OCI-M1 (cell line): ENCODE measurements at regions not wholly inside any gene's neighbourhood (a gene's known extent, or its start where the extent isn't known, plus 50 kb on each side); places are given as distances from the start of the nearest gene placed in this dataset.

Experiments used
- DNase-seq: peaks from one replicate; lab custom pipeline; 2025; lab: John Stamatoyannopoulos, UW

DNA sequence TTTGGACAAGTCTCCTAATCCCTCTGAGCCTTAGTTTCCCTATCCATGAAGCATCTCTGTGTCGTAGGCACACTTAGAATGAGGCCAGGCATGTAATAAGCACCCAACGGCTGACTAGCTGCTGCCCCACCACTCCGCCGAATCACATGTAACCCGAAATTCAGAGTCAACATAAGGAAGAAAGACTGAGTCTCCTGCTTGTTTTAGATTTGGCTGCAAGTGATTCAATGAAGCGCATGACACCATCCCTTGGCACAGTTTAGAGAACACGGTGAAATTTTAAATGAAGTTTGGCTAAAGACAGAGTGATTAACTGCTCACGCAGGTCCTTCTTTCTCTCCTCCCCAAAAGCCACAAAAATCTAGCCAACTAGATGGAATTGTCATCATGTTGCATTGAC is 279.2 kb downstream of the TLE3 start:
- no peak for DNase-seq

DNA sequence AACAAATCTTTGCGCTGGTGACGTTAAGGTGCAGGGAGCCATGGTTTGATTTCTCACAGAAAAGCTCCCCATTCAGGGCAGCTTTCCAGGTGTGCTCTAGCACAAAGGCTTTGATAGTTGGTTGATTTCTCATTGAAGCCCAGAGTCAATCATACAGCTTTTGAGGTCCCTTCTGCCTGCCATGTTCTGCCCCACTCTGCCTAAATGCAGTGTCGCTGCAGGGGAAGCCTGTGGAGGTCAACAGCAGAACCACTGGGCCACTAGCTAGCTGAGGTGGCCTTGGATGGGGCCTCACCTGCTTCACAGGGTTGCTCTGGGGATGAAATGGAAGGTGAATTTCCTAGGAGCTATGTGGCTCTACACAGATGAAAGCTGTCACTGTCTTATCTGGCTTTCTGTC is 278.3 kb downstream of the TLE3 start:
- no peak for DNase-seq

DNA sequence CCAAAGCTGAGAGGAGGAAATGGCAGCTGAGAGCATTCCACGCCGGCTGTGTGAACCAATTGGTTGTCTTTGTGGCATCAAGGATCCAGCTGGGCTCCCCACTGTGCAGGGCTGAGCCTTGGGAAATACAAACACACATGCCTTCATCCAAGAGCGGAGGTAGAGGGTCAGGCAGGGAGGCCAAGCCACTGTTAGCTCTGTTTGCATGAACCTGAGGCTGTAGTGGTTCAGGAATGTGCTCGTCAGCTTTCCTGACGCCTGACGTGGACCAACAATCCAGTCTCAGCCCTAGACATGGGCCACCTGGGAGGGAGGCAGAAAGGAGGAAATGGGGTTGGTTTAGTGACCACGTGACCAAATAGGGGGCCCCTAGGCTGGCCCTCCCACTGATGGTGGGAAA is 276.9 kb downstream of the TLE3 start:
- DNase-seq = no peak

DNA sequence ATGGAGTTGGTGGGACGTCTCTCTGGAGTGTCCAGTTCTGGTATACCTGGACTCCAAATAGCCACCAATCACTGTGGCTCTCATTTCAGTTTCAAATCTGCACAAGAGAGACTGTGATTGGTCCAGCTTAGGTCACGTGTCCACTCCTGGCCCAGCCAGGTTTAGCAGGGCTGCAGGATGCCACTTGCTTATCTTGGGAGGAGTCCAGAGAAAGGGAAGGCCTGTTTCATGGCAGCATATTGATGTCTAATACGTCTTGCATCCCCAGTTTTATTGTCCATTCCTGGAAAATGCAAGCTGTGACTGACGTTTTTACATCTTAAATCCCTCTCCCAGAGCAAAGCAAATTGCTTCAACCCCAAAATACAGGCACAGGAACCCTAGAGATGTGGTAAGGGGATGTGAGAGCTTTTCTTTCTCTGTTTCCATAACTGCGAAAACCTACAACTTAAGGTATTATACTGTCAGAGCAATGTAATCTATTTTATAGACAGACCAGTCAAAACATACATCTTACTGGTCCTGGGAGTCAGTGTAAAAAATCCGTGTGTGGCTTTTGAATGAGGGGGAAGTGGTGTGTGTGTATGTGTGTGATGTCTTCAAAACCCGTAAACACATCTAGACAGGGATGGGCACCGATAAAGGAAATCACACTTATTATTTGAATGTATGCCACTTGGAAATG is 274.4 kb downstream of the TLE3 start:
- DNase-seq = peak; percentile 46

DNA sequence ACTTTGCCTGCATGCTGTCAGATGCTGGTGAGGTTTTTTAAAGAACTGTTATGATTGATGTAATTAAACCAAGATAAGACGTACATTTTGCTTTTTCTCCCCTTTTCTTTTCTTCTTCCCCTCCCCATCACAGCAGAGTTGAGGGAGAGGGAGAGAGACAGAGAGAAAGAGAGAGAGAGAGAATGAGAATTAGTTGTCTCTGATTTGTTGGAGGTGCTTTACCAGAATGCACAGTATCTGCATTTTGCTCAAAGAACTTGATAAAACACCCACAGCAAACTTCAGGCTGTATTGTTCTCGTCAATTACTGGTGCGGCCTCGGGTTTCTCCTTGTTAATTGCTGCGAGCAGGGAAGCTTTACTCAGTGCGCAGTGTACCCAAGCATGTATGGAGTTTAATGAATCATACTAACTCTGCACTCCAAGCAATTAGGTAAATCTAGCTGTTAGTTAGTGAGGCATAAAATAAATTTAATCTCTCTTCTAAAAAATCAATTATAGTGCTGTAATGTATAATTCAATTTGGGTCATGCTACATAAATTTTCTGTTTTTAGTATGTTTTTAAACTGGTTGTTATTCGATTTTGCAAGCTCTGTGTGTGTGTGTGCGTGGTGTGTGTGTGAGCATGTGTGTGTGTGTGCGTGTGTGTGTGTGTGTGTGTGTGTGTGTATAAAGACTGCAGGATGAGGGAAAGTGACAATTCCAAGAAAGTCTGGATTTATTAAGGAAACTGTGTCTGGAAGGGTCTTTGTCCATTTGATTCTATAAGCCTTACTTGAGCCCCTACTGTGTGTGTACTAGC is 273.4 kb downstream of the TLE3 start:
- DNase-seq = no peak

DNA sequence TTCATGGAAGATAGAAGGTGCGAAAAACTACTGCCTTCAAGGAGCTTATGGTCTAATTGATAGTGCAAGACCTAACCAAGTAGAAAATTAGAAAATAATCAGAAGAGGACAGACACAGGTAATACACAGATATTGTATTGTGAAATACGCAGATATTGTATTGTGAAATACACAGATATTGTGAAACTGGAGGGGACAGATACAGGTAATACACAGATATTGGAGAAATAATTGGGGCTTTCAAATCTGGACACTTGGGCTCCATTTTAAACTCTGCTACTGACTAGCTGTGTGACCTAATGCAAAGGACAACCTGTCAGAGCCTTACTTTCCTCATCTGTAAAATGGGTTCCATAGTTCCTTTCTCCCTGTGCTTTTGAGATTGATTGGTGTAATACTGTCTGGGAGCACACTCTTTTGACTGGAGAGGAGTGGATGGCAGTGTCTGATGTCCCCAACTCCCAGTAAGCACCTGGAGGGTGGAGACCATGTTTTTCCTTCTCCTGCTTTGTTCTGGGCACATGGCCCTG is 272.8 kb downstream of the TLE3 start:
- no peak for DNase-seq

DNA sequence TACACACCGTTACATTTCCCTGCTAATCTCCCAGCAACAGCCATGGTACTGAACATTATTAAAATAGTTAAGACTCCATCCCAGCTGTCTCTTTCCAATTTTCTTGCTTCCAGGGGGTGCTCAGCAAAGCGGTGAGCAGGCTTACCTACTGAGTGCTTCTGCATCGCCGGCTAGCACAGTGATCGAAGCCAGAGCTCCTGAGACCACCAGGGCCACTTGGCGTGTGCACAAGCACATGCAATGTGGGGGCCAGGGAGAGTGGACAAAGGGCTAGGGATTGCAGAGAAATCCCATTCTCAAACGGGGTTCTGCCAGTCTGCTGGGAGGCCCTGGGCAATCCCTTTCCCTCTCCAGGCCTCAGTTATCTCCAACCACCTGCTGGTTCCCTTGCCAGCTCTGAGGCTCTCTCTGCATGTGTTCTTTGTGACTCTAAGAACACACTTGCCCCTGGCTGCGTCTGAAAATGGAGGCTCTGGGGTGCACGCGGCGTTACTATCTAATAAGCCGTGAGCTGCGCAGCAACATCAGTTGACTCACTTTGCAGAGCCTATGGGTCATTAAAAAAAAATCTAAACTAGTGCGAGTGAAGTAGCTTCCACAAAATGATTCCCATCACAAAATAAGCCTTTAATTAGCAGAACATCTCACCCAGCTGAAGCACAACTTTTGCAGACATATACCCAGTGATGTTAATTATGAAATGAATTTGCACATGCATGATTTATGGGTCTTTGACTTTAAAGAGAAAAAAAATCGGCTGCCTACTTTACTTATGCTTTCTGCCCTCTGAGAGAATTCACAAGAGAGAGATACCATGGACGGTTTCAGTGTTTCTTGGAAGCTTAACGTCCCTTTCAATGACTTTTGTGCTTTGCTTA is 271.5 kb downstream of the TLE3 start:
- no peak for DNase-seq

DNA sequence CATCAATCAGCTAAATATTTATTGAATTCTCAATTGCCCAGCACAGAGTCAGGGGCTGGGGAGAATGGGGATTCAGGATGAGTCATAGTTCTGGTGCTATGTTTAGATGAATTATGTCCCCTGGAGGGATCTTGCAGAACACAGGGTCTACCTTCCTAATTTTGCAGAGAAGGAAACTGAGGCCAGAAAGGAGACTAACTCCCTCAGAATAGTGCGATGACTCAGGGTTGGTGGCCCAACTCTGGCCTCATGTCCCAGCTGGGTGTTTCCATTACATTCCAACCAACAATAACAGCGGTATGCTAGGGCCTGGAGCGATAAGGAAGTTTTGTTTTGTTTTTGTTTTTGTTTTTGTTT is 270.9 kb downstream of the TLE3 start:
- DNase-seq = no peak

DNA sequence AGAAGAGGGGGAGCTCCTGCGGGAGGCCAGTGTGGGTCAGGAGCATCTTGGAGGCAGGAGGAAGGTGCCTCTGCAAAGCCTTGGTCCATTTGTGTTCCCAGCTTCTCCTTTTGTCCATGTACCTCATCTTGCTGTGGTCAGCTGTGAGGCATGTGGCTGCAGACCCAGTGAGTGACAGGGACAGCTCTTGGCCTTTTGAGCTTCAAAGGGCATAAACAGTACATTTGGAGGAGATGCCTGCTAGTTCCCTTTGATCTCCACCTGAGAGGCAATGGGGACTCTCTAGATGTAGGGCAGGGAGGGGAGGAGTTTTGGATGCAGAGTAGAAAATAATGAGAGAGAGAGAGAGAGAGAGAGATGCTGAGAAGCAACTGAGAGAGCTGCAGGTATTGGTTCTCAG is 270.0 kb downstream of the TLE3 start:
- no peak for DNase-seq

DNA sequence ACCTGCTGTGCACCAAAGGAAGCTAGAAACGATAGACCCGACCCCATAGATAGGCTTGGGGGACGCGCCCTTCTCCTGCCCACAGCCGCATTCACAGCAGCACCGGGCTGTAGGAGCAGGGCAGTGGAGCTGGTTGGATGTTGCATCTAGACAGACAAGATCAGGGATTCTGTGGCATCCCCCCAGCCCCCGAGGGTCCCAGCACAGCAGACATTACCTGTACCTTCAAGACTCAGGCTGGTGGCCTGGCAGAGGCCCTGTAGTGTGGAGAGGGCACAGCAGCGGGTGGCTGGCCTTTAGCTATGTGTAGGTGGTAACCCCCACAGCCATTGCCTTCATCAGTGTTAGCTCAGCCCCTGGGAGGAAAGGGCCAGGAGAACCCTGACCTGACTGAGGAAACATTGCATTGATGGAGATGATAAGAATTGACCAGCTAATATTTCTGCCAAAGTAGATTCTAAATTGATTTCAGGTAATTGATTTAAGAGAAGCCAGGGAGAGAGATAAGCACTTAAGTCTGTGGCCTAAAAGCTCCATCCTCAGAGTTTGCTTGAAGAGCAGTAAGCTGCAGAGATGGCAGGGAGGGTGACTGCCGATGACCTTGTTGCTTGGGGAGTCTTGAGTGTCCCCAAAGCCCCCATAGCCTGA is 269.4 kb downstream of the TLE3 start:
- no peak for DNase-seq

DNA sequence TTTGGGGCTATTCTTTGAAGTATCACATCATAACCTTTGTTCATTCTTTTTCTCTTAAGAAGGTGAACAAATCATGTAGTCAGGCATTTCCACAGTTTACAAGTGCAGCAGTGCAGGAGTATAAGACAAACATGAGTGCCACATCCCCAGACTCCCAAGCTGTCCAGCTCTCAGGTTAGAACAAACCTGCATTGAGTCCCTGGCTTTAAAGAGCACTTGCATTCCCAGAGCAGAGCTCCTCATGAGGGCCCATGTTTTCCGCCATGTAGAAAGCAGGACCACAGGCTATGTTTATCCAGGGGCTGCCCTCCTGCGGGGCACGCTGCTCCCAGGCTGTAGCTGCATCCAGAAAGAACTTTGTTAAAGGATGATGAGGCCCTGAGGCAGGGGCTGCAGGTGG is 267.7 kb downstream of the TLE3 start:
- no peak for DNase-seq

DNA sequence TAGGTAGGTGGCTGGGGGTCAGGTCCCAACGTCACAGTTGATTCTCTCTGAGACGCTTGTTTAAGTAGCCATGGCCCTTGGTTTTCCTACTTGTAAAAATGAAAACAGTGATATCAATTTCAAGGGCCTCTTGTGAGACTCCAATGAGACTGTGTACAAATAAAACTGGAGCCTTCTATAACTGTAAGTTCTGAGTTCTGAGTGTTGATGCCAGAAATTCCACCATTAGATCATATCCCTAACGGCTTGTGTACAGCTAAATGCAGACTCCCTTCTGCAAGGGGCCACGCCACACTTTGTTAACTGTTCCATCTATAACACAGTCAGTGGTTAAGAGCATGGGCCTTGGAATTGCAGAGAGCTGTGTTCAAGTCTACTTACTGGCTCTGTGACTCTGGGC is 267.3 kb downstream of the TLE3 start:
- DNase-seq = no peak

DNA sequence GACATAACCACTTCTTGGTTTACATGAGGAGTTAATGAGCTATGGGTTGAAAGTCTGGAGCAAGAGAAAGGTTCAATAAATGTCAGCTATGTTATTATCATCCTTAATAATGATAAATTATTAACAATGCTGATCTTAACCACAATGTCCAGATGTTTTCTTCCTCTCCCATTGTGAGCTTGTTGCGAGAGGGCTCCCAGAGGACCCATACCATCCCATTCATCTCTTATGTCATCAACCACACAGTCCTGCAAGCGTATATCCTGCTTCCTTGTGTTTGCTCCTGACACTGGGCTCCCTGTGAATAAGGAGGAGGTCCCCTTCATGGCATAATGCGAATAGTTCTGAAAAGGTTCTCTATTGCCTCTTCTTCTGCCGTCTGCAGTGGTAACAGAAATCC is 266.8 kb downstream of the TLE3 start:
- DNase-seq = no peak

DNA sequence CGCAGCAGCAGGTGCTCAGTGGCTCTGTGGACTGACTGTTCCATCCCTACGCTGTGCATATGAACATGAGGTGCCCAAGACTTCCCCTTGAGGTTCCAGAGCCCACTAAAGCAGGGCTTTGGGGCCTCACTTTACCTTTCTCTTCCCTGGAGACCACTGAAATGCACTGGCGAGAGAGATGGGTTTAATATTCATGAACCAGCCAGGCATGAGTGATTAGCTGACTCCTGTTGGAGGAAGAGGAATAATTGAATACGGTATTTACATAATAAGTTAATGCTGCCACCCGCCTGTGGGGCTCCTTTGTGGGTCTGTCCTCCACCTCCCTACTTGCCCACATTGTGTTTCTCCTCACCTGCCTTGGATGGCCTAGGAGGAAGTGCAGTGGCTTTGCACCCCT is 263.4 kb downstream of the TLE3 start:
- DNase-seq = no peak

DNA sequence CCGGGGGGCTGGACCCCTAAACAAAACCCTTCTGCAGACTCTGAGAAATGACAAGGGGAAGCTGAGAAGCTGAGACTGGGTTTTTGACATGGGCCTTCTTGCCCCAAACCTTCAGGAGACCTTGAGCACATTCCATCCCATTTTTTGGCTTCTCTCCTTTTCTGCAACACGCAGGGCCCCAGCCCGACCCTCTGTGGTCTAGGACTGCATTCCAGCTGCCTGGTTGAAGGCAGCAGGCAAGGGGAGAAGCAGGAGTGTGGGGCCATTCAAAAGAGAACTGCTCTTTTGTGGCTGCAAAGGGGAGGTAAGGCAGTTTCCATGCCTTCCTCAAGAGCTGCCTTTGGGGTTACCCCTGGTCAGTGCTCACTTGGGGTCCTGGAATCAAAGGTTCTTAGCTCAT is 263.0 kb downstream of the TLE3 start:
- DNase-seq = no peak

DNA sequence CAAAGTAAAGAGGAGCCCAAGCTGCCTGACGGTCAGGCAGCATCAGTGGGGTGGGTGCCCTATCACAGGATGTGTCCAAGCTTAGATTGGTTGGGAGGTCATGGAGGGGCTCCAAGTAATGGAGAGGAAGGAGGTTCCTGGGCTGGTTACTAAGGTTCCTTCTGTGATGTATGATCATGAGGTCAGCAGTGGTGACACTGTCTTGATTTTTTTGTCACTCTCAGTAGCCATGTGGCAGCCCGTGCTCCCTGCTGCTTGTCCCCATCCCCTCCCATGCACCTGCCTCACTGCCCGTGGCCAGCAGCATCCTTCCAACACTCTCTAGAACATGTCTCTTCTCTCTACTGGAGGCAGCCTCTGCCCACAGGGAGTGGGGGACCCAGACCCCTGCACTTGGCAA is 261.7 kb downstream of the TLE3 start:
- DNase-seq = no peak

DNA sequence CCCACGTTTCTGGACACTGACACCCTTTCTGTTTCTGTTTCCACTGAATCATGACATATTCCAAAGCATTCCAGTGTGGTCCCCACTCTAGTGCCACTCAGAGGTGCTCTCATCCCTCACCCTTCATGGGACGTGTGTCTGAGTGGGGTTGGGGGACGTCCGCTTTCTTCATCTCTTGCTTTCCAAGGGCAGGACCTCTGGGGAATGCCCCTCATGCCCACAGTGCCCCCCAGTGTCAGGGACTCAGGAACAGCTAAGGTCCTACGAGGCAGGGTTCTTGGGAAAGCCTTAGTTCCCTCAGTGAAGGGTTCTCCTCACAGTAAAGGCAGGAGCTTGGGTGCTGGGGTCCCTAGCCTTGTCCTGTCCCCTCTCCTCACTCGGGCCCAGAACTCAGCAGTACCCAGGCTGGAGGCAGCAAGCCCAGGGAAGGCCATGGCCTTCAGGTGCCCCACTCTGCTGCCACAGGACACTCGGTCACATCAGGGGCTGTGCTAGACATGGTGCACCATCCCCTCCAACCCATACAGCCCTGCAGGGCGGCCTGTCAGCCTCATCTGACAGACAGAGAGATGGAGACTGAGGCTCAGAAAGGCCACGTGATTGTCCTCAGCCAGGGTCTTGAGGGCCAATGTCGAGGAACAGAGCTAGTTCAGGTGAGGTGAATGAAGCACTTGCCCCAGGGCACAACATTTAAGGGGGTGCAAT is 261.0 kb downstream of the TLE3 start:
- DNase-seq = no peak

DNA sequence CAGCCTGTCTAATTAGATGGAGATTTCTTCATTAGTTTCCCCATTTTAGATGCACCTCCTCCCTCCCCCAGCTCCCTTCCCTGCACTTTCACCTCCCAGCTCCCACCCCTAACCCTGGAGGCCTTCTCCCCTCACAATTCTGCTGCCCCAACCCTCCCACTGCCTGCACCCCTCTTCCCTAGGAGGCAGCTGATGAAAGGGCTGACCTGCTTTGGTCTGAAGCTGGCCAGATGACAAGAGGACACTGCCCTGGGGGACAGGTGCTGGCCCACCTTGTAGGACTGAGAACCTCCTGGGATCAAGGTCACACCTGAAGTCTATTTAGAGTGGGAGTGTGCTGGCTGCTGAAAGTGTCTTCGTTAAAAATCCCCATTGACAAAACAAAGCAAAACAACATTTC is 259.4 kb downstream of the TLE3 start:
- DNase-seq = no peak

DNA sequence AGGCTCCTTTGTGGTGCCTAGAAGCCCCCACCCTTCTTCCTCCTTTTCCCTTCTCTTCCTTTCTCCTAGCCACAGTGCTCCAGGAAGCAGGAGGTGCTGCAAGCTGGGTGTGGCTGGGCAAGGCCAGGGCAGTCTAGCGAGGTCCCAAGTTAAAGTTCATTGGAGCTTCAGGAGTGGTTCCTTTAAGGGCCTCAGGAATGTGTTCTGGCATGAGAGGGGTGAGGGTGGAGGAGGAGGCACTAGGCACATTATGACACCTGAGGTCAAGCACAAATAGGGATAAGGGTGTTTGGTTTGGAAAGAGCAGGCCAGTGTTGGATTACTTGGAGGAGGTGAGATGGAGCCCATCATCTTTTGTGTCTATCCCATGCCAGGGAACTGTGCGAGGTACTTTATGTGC is 258.7 kb downstream of the TLE3 start:
- no peak for DNase-seq

DNA sequence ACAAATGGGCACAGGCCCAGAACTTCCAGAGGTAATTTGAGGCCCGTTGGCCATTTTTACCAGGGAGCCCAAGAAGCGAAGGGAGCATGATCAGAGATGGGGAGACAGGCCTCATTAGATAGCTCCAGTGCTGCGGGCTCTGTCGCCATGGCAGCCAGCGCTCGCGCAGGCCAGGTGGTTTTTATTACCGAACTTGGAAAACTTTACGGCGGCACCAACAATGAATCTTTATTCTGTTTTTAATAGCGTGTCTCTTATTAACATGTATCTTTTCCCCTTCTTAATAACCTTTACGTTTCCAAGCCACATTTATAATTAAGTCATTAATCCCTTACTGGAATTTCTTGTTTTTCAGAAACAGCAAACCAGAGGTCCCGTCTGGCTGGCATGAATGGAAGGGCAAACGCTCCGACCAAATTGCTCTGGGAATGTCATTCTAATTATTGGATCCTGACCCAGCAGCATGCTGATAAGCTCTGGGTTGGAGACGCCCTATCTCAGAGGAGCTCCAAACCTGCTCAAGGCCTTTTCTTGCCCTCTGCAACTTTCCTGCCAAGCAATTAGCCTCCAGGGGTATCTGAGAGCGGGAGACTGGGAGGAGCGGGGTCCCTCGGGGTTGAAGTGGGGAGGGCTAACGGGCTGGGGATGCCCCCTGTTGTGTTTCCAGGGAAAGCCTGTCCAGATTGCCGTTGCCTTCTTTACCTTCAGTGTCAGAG is 256.4 kb downstream of the TLE3 start:
- no peak for DNase-seq

DNA sequence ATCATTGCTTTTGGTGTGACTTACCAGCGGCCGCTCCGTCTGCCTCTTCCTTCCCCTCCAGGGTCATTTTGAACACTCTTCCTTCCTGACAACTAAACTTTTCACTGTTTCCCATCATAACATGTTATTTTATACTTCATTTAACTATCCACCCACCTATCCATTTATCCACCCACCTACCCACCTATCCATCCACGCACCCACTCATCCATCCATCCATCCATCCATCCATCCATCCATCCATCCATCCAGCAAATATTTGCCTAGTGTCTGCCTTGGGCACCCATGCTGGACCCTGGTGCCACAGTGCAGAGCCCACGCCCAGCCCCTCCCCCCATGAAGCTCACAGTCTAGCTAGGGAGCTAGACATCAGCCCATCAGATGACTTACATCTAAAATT is 254.9 kb downstream of the TLE3 start:
- no peak for DNase-seq
